ENCODE measurements at regions not wholly inside any gene's neighbourhood (a gene's known extent, or its start where the extent isn't known, plus 50 kb on each side); places are given as distances from the start of the nearest gene placed in this dataset.

DNA sequence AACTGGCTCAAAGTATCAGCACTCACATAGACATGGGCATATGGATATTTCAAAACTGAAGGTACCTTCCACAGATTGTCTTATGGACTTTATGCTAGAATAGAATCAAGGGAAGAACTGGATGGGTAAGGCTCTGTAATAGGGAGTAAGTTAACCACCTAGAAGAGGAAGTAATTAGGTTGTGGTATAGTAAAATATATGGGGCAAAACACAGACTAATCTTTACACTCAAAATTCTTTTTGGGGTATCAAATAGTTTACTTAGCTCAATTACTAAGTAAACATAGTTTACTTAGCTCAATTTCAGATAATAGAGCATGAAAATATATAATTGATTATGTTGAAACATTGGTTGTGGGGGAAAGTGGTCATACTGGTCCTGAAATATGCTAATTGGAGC lies 94.2 kb upstream of the ATXN1 start:
- H3K27ac Mint-ChIP-seq: no peak overlapping the region
- TF ChIP-seq, protein P1, sequence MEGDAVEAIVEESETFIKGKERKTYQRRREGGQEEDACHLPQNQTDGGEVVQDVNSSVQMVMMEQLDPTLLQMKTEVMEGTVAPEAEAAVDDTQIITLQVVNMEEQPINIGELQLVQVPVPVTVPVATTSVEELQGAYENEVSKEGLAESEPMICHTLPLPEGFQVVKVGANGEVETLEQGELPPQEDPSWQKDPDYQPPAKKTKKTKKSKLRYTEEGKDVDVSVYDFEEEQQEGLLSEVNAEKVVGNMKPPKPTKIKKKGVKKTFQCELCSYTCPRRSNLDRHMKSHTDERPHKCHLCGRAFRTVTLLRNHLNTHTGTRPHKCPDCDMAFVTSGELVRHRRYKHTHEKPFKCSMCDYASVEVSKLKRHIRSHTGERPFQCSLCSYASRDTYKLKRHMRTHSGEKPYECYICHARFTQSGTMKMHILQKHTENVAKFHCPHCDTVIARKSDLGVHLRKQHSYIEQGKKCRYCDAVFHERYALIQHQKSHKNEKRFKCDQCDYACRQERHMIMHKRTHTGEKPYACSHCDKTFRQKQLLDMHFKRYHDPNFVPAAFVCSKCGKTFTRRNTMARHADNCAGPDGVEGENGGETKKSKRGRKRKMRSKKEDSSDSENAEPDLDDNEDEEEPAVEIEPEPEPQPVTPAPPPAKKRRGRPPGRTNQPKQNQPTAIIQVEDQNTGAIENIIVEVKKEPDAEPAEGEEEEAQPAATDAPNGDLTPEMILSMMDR (IDR thresholded peaks at IDR 0.05): no peak
- peaks cover 2% of the 10 kb centered on the region for H3K27me3 Mint-ChIP-seq (ENCODE audit: insufficient read depth)

DNA sequence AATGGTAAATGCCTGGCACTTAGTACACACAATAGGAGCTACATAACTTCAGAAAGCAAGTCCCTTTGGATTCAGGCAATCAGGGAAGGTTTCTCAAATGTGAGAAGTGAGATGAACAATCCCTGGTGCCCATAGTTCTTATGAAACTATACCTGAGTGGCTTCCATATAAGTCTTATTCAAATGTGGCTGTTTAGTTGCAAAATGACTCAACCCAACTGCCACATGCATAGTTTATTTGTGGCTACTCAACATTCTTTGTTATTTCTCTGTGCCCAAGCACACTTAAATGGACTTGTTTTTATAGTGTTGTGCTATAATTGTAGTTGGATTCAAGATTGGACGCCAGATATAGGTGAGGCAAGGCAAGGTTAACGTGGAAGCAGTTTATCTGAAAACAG lies 93.7 kb upstream of the ATXN1 start:
- Mint-ChIP-seq H3K27ac (0 out of 2 replicates have a peak overlapping the region, but pooled peaks have one; percentile 7), H3K4me3 (no peak overlapping the region), H3K36me3 (ENCODE audit: low read depth) (no peaks in the 10 kb centered on the region), H3K9me3 (no peaks in the 10 kb centered on the region), H3K4me1 (ENCODE audit: low read depth) (peaks cover 31% of the 10 kb centered on the region), H3K27me3 (ENCODE audit: insufficient read depth) (peaks cover 2% of the 10 kb centered on the region)
- TF ChIP-seq, protein P1 (IDR thresholded peaks at IDR 0.05): no peak
- DNase-seq: peak; percentile 24

More for the DNA sequence above, 94.2 kb upstream of the ATXN1 start:
- Mint-ChIP-seq H3K4me1 (ENCODE audit: low read depth) (peaks cover 26% of the 10 kb centered on the region), H3K4me3 (no peak overlapping the region), H3K36me3 (ENCODE audit: low read depth) (no peaks in the 10 kb centered on the region), H3K9me3 (no peaks in the 10 kb centered on the region)
- no peak for DNase-seq

DNA sequence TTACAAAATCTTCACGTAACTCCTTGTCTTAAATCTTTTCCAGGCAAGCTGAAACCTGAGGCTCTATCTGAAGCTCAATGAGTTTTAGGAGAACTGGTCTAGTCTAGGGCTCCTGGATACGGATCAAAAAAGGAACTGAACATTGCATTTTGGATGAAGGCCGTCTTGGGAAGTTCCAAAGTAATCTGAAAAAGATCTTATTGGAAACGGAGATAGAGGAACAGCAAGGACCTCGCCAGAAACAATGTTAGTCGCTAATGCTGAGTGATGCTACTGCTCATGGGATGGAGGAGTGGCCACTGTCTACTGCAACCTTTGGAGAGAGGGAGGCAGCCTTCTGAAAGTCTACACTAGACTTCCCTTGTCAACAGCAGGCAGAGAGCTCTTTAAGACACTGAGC lies 91.4 kb upstream of the ATXN1 start:
- peaks cover 2% of the 10 kb centered on the region for H3K27me3 Mint-ChIP-seq (ENCODE audit: insufficient read depth)
- H3K4me3 Mint-ChIP-seq: no peak overlapping the region
- H3K36me3 Mint-ChIP-seq (ENCODE audit: low read depth): no peaks in the 10 kb centered on the region
- TF ChIP-seq, protein P1 (IDR thresholded peaks at IDR 0.05): no peak
- peaks cover 46% of the 10 kb centered on the region for H3K4me1 Mint-ChIP-seq (ENCODE audit: low read depth)
- no peaks in the 10 kb centered on the region for H3K9me3 Mint-ChIP-seq
- no peak for DNase-seq
- no peak overlapping the region for H3K27ac Mint-ChIP-seq

DNA sequence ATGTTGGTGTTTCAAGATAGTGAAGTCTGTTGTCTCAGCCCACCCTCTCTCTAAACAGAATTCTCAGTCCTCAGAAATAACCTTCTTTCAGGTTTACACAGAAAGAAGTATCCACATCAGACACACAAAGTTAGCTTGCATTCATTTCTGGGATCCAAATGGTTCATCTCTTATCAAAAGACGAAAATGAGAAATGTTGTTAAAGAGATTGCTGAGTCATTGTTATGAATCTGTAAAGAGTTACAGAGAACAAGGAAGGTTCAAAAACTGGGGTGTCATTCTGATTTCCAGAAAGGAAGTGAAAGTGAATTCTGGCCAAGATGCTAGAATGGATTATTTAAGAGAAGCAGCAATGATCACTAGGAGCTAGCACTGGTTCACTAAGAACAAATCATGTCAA lies 90.5 kb upstream of the ATXN1 start:
- H3K4me3 Mint-ChIP-seq: no peak overlapping the region
- no peak for DNase-seq
- TF ChIP-seq, protein P1 (IDR thresholded peaks at IDR 0.05): no peak
- no peaks in the 10 kb centered on the region for H3K36me3 Mint-ChIP-seq (ENCODE audit: low read depth)
- H3K4me1 Mint-ChIP-seq (ENCODE audit: low read depth): peaks cover 50% of the 10 kb centered on the region
- H3K9me3 Mint-ChIP-seq: no peaks in the 10 kb centered on the region
- peak overlapping the region; percentile 93 for H3K27ac Mint-ChIP-seq
- peaks cover 2% of the 10 kb centered on the region; the same call in 1 of the 2 replicates for H3K27me3 Mint-ChIP-seq (ENCODE audit: insufficient read depth)

DNA sequence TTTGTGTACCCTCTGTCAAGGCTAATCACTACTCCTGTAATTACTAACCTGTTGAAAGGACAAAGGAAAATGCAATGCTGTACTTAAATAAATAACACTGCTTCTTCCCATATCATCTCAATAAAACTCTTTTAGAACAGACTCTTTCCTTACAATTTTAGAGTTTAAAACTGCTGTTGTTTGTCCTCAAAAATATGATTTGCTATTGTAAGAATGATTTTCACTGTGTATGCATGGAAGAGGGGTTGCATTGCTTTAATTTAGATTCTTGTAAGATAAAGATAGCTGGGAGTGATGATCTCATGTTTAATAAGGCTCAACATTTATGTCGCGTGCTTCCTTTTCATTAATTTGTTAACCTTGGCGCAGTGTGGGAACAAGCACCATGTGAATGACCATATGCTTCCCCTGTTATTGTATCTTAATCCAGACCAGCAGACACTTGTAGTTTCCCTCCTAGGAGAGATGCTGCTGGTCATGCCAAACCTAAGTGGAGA lies 89.8 kb upstream of the ATXN1 start:
- TF ChIP-seq, protein P1 (IDR thresholded peaks at IDR 0.05): no peak
- Mint-ChIP-seq H3K4me1 (ENCODE audit: low read depth) (peaks cover 52% of the 10 kb centered on the region), H3K27me3 (ENCODE audit: insufficient read depth) (peaks cover 2% of the 10 kb centered on the region; the same call in 1 of the 2 replicates), H3K36me3 (ENCODE audit: low read depth) (no peaks in the 10 kb centered on the region), H3K27ac (peak overlapping the region; percentile 93; the same call in 1 of the 2 replicates), H3K4me3 (no peak overlapping the region), H3K9me3 (no peaks in the 10 kb centered on the region)
- DNase-seq: no peak

DNA sequence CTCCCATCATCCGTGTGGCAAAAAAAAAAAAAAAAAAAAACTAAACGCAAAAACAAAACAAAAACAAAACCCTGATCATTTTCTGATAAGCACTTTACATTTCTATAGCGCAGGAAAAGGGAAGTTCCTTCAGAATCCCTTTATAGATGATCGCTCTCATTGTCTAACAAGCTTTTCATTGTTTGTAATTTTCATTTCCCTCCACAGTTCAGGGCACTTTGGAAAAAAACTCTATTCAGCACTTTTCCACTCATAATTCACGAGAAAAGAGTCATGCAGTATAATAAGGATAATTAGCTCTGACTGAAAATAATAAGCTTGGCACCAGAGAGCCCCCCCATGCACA lies 89.4 kb upstream of the ATXN1 start:
- Mint-ChIP-seq H3K4me1 (ENCODE audit: low read depth) (peaks cover 52% of the 10 kb centered on the region), H3K27me3 (ENCODE audit: insufficient read depth) (peaks cover 2% of the 10 kb centered on the region; the same call in 1 of the 2 replicates), H3K4me3 (no peak overlapping the region), H3K9me3 (no peaks in the 10 kb centered on the region), H3K27ac (peak overlapping the region; percentile 93; the same call in 1 of the 2 replicates), H3K36me3 (ENCODE audit: low read depth) (no peaks in the 10 kb centered on the region)
- DNase-seq: no peak
- TF ChIP-seq, protein P1 (IDR thresholded peaks at IDR 0.05): no peak
